A549 (cell line): ENCODE measurements at regions not wholly inside any gene's neighbourhood (a gene's known extent, or its start where the extent isn't known, plus 50 kb on each side); places are given as distances from the start of the nearest gene placed in this dataset.
"Not testable (repeated sequence)": the region's sequence is repeated elsewhere in the genome, so short reads cannot be mapped to it uniquely, and the experiment has no call there.

ENCODE experiments used
- ATAC-seq, 2 experiments: fragments of 200-7000 bp in 1 of 2; fragments of >200 bp in 1 of 2; cut with Nextera tagmentation in 1 of 2; cut with Tn5 transposase in 1 of 2; 3 replicates each; pipeline versions ENCODE4 v1.8.0 to v1.9.1; 2018 to 2020; ENCODE audit warnings: mild to moderate bottlenecking in 1 of 2, moderate library complexity in 1 of 2
- CTCF ChIA-PET: fragments of 300-600 bp; sonication (Branson Sonifier 250); formaldehyde crosslinking; extraction: SDS; loops from one replicate; lab custom pipeline; 2021; ENCODE audit warnings: antibody characterized with exemption, inconsistent platforms; lab: Yijun Ruan, JAX
- POLR2A ChIA-PET: fragments of 350-600 bp; formaldehyde crosslinking; extraction: SDS; loops from one replicate; lab custom pipeline; 2021; ENCODE audit warnings: antibody characterized with exemption, inconsistent platforms; lab: Yijun Ruan, JAX
- DNase-seq, 2 experiments: peaks; one replicate each; pipeline versions ENCODE4 v3.0.0 to v3.0.0-alpha.2; 2011 to 2016; ENCODE audit warnings: low read depth in 1 of 2, low spot score in 1 of 2
- FAIRE-seq: peaks from 2 replicates; lab custom pipeline; 2011; peaks lifted over from hg19 to GRCh38; lab: Jason Lieb, UNC
- H3K27ac ChIP-seq, 2 experiments: fragments of >200 bp; sonication (Bioruptor Twin); formaldehyde crosslinking; 3 replicates each; pipeline ENCODE4 v1.5.1; 2016 to 2017
- H3K4me1 ChIP-seq: fragments of >200 bp; sonication (Bioruptor Twin); formaldehyde crosslinking; 3 replicates; pipeline ENCODE4 v1.6.1; 2016
- H3K4me2 ChIP-seq: fragments of >200 bp; sonication (Bioruptor Twin); formaldehyde crosslinking; 3 replicates; pipeline ENCODE4 v1.6.1; 2016
- H3K4me3 ChIP-seq: fragments of >200 bp; sonication (Bioruptor Twin); formaldehyde crosslinking; 3 replicates; pipeline ENCODE4 v1.5.1; 2016
- H3K9me3 ChIP-seq: fragments of >200 bp; sonication (Bioruptor Twin); formaldehyde crosslinking; 3 replicates; pipeline ENCODE4 v1.6.1; 2016
- CBX2 ChIP-seq: fragments of 200-600 bp; sonication (generic); IDR thresholded peaks from 2 replicates; pipeline ENCODE4 v1.6.1; 2016; ENCODE audit warnings: low read depth, mild to moderate bottlenecking, borderline replicate concordance
- CBX8 ChIP-seq: fragments of 200-600 bp; sonication (generic); IDR thresholded peaks from 2 replicates; pipeline ENCODE4 v1.6.1; 2016
- CTCF ChIP-seq: fragments of >200 bp; sonication (Bioruptor Twin); formaldehyde crosslinking; IDR thresholded peaks from 3 replicates; pipeline ENCODE4 v1.5.1; 2016
- EHMT2 ChIP-seq: fragments of 200-600 bp; sonication (generic); IDR thresholded peaks from 2 replicates; pipeline ENCODE4 v1.6.1; 2016; ENCODE audit warnings: antibody characterized with exemption, low read depth, mild to moderate bottlenecking, moderate library complexity
- FOSL2 ChIP-seq, 2 experiments: fragments of 450-650 bp in 1 of 2; fragments of >200 bp in 1 of 2; sonication (Bioruptor Twin) in 1 of 2; formaldehyde crosslinking; IDR thresholded peaks; 2 replicates each; pipeline versions ENCODE4 v1.5.0 to v1.6.1; 2016 to 2020; ENCODE audit warnings: mild to moderate bottlenecking in 1 of 2, moderate library complexity in 1 of 2
- GATA3 ChIP-seq: IDR thresholded peaks from 2 replicates; pipeline ENCODE4 v1.6.1; 2012; ENCODE audit warnings: borderline replicate concordance
- HDAC2 ChIP-seq: fragments of 200-600 bp; sonication (generic); IDR thresholded peaks from 2 replicates; pipeline ENCODE4 v1.6.1; 2016
- HES2 ChIP-seq: fragments of >200 bp; sonication (Bioruptor Twin); formaldehyde crosslinking; IDR thresholded peaks from 2 replicates; pipeline ENCODE4 v1.6.1; 2016
- HOXA7 ChIP-seq: fragments of 250-450 bp; sonication (Bioruptor Pico); IDR thresholded peaks from 2 replicates; pipeline ENCODE4 v1.5.0; 2020; ENCODE audit warnings: mild to moderate bottlenecking, moderate library complexity
- JUNB ChIP-seq: fragments of >200 bp; sonication (Bioruptor Twin); formaldehyde crosslinking; IDR thresholded peaks from 2 replicates; pipeline ENCODE4 v1.6.1; 2016
- MAZ ChIP-seq: fragments of 150-350 bp; IDR thresholded peaks from 2 replicates; pipeline ENCODE4 v1.6.1; 2014; ENCODE audit warnings: antibody characterized with exemption, low read depth, low read length, borderline replicate concordance
- NR3C1 ChIP-seq: fragments of >200 bp; sonication (Bioruptor Twin); formaldehyde crosslinking; IDR thresholded peaks from 3 replicates; pipeline ENCODE4 v1.6.1; 2017
- PHF8 ChIP-seq: fragments of 200-600 bp; sonication (generic); IDR thresholded peaks from 2 replicates; pipeline ENCODE4 v1.6.1; 2016; ENCODE audit warnings: low read depth, mild to moderate bottlenecking, antibody characterized with exemption, moderate library complexity, borderline replicate concordance
- RAD21 ChIP-seq, 2 experiments: fragments of >200 bp in 1 of 2; sonication (Bioruptor Twin) in 1 of 2; formaldehyde crosslinking in 1 of 2; IDR thresholded peaks in 1 of 2; conservative IDR thresholded peaks in 1 of 2; 2 replicates in 1 of 2; 3 replicates in 1 of 2; pipeline ENCODE4 v1.6.1; 2012 to 2018; ENCODE audit warnings: inconsistent platforms in 1 of 2
- RARB ChIP-seq: fragments of 250-450 bp; sonication (Bioruptor Pico); IDR thresholded peaks from 2 replicates; pipeline ENCODE4 v1.8.0; 2021; ENCODE audit warnings: mild to moderate bottlenecking, moderate library complexity
- RFX5 ChIP-seq: fragments of 450-650 bp; IDR thresholded peaks from 2 replicates; pipeline ENCODE4 v1.7.1; 2014; ENCODE audit warnings: antibody characterized with exemption, mild to moderate bottlenecking, moderate library complexity
- SMC3 ChIP-seq: fragments of >200 bp; sonication (Bioruptor Twin); formaldehyde crosslinking; IDR thresholded peaks from 3 replicates; pipeline ENCODE4 v1.6.1; 2018; ENCODE audit warnings: inconsistent platforms
- TFCP2L1 ChIP-seq: fragments of 250-450 bp; sonication (Bioruptor Pico); IDR thresholded peaks from 2 replicates; pipeline ENCODE4 v1.5.0; 2021; ENCODE audit warnings: mild to moderate bottlenecking
- USF2 ChIP-seq: fragments of 450-650 bp; IDR thresholded peaks from 2 replicates; pipeline ENCODE4 v1.6.1; 2014; ENCODE audit warnings: antibody characterized with exemption
- ZFP36 ChIP-seq: fragments of 450-650 bp; IDR thresholded peaks from 2 replicates; pipeline ENCODE4 v1.6.1; 2014; ENCODE audit warnings: borderline replicate concordance; ENCODE audit not compliant: partially characterized antibody
- ZNF302 ChIP-seq: fragments of 250-450 bp; sonication (Bioruptor Pico); IDR thresholded peaks from 2 replicates; pipeline ENCODE4 v1.9.0; 2021; ENCODE audit warnings: inconsistent platforms, mild to moderate bottlenecking, moderate library complexity
- WGBS: methylation state at CpG from one replicate; pipeline ENCODE4 v1.1.6; 2017; ENCODE audit errors: missing lambda C conversion rate; 5-methylcytosine and 5-hydroxymethylcytosine counted together

- ChIA-PET POLR2A (no interaction called here), CTCF (no interaction called here)
- WGBS, result 6% methylated on average over 4 of the region's 4 CpGs
- FAIRE-seq, result no peak
- TF ChIP-seq SMC3, result no peak
- DNase-seq, result no peak
- Histone ChIP-seq H3K9me3 (no peaks in the 10 kb centered on the region), H3K4me3 (no peak overlapping the region), H3K27ac (no peak overlapping the region), H3K4me1 (no peaks in the 10 kb centered on the region), H3K4me2 (no peak overlapping the region)
- no peak for ATAC-seq
Measured at GRCh38 chr13:108049211-108049610, 166.1 kb downstream of the LIG4 start.

GRCh38 chr13:108044954-108045353, 170.4 kb downstream of the LIG4 start:
- Histone ChIP-seq H3K9me3 (no peaks in the 10 kb centered on the region), H3K4me3 (no peak overlapping the region), H3K27ac (no peak overlapping the region), H3K4me2 (no peak overlapping the region), H3K4me1 (no peaks in the 10 kb centered on the region)
- WGBS, result 60% methylated on average over 1 of the region's 1 CpG
- CTCF ChIA-PET, result no interaction called here
- TF ChIP-seq NR3C1, result no peak
- TF ChIP-seq ZNF302, result no peak
- TF ChIP-seq EHMT2, result no peak
- TF ChIP-seq RFX5, result no peak
- no peak for TF ChIP-seq HES2
- no peak for TF ChIP-seq CBX2
- no peak for TF ChIP-seq HOXA7 (CRISPR knock-in tag)
- no peak for TF ChIP-seq RAD21 (conservative IDR thresholded peaks at IDR 0.05 in 1 of 2, IDR thresholded peaks at IDR 0.05 in 1 of 2)
- no peak for TF ChIP-seq USF2
- no peak for TF ChIP-seq RARB (CRISPR knock-in tag)
- no peak for TF ChIP-seq TFCP2L1 (CRISPR knock-in tag)
- no peak for TF ChIP-seq ZFP36
- no peak for TF ChIP-seq MAZ
- no peak for TF ChIP-seq JUNB
- no peak for TF ChIP-seq GATA3
- TF ChIP-seq CTCF, result no peak
- TF ChIP-seq CBX8, result no peak
- TF ChIP-seq PHF8, result no peak
- no peak for TF ChIP-seq HDAC2
- no peak for ATAC-seq
- DNase-seq, result no peak
- POLR2A ChIA-PET, result no interaction called here
- no peak for FAIRE-seq

- not testable (repeated sequence) for ATAC-seq
Measured at GRCh38 chr13:108042866-108043265, 172.5 kb downstream of the LIG4 start.

GRCh38 chr13:108037348-108037747, 178.0 kb downstream of the LIG4 start:
- ChIA-PET CTCF (no interaction called here), POLR2A (no interaction called here)
- TF ChIP-seq GATA3 (no peak), FOSL2 (IDR thresholded peaks at IDR 0.05) (no peak), FOSL2 (CRISPR knock-in tag; IDR thresholded peaks at IDR 0.05) (no peak), RAD21 (conservative IDR thresholded peaks at IDR 0.05 in 1 of 2, IDR thresholded peaks at IDR 0.05 in 1 of 2) (no peak), RARB (CRISPR knock-in tag) (no peak)
- no peak overlapping the region for H3K4me3 ChIP-seq
- ATAC-seq (no peak), FAIRE-seq (no peak), DNase-seq (no peak)
- H3K9me3 ChIP-seq, result no peaks in the 10 kb centered on the region
- no peaks in the 10 kb centered on the region for H3K4me1 ChIP-seq
- WGBS, result 0% methylated on average over 1 of the region's 1 CpG
- no peak overlapping the region for H3K4me2 ChIP-seq
- H3K27ac ChIP-seq, result no peak overlapping the region

More at GRCh38 chr13:108042866-108043265, 172.5 kb downstream of the LIG4 start:
- POLR2A ChIA-PET, H3K27ac ChIP-seq, H3K4me1 ChIP-seq, H3K9me3 ChIP-seq, FAIRE-seq, H3K4me2 ChIP-seq, DNase-seq, H3K4me3 ChIP-seq, CTCF ChIA-PET: not testable (repeated sequence)
- WGBS, result 12% methylated on average over 6 of the region's 6 CpGs
